Ovary (tissue), 7 donors: ENCODE measurements at regions not wholly inside any gene's neighbourhood (a gene's known extent, or its start where the extent isn't known, plus 50 kb on each side); places are given as distances from the start of the nearest gene placed in this dataset.

Experiments used
- DNase-seq, 5 donors: peaks; one replicate each; pipeline ENCODE4 v3.0.0-alpha.2; 2019 to 2020
- H3K27ac ChIP-seq, 2 donors: fragments of 200-600 bp; one replicate each; pipeline versions ENCODE4 v1.5.1 to v1.8.0; 2019 to 2022
- H3K27me3 ChIP-seq: fragments of 200-600 bp; one replicate; pipeline ENCODE4 v1.8.0; 2022
- H3K36me3 ChIP-seq: fragments of 200-600 bp; sonication (generic); one replicate; pipeline ENCODE4 v1.5.1; 2019
- H3K4me1 ChIP-seq: one replicate; pipeline ENCODE4 v1.8.1; 2013; ENCODE audit warnings: mild to moderate bottlenecking, moderate library complexity; ENCODE audit not compliant: insufficient read depth
- H3K4me3 ChIP-seq: fragments of 200-600 bp; sonication (generic); one replicate; pipeline ENCODE4 v1.5.1; 2017
- H3K9me3 ChIP-seq, 2 donors: fragments of 200-600 bp in 1 of 2; sonication (generic) in 1 of 2; one replicate each; pipeline versions ENCODE4 v1.5.1 to v1.8.1; 2013 to 2019; ENCODE audit warnings: mild to moderate bottlenecking in 1 of 2, moderate library complexity in 1 of 2
- EP300 ChIP-seq: sonication (generic); formaldehyde crosslinking; IDR thresholded peaks from one replicate; pipeline ENCODE4 v1.6.1; 2017; ENCODE audit warnings: antibody characterized with exemption
- POLR2A ChIP-seq: fragments of 450-650 bp; IDR thresholded peaks from one replicate; pipeline ENCODE4 v1.6.1; 2017; ENCODE audit warnings: antibody characterized with exemption, mild to moderate bottlenecking, moderate library complexity
- WGBS, 3 donors: extraction: QIAGEN DNeasy Blood & Tissue Kit in 1 of 3; methylation state at CpG; one replicate each; pipeline versions ENCODE4 v1.1.5 to v1.1.7; 2013 to 2017; 5-methylcytosine and 5-hydroxymethylcytosine counted together
- intact Hi-C, 4 donors: fragments of 100-400 bp; cut with DNase I; formaldehyde crosslinking; loops; one replicate each; pipeline versions ENCODE4 v1.11.0 to v1.15.1; 2022 to 2023
- TF ChIP-seq, protein P1 (sequence below), 3 donors: fragments of 450-650 bp in 2 of 3; fragments of 200-600 bp in 1 of 3; IDR thresholded peaks; one replicate each; pipeline versions ENCODE4 v1.5.1 to v1.8.0; 2016 to 2022; ENCODE audit warnings: antibody characterized with exemption in 3 of 3, mild to moderate bottlenecking in 1 of 3
- donor health status: DM: no; HTN: no; CAD: no; lungs with moderate emphysema.
- donor health status: DM: no; HTN: no; CAD: no.
- donor health status: Bipolar disorder and iron deficiency.
- donor health status: DM: no; HTN: no; CAD: no.
- donor health status: DM: yes; HTN: yes; CAD: no.

DNA sequence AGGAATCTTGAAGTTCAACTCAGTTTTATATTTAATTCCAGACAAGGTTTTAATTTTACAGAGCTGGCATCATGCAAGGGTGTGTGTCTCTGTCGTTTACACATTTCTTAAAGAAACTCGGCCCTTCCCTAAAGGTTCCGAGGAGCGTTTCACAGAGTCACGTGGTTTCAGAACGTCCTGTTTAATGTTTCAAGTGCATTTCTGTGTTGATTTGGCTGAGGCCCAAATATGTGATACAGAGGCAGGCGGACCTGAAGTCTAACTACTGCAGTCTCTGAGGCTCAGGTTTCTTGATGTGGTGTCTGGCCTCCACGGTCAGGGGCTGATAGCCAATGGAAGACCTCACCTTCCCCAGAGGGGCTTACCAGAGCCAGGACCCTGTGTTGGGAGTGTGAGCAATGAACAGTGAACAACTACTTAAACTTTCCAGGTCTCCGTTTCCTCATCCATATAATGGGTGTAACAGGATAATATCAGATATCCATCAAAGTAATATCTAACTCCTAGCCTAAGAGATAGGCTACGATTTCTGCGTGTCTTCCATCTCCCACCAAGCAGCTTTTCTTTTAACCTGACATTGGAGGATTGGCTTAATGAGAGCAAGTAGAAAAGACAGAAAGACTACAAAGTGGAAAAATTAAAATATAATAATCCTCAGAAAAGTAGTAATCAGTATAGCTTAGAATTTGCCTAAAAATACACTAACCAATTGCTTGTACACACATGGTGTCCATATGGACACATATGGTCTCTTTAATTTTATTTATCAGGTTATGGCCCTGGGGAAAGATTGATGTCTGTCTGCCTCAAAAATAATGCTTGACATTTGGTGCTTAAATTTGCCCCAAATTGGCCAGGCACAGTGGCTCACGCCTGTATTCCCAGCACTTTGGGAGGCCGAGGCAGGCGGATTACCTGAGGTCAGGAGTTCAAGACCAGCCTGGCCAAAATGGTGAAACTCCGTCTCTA is 50.0 kb upstream of the TRIM2 start:
- peaks cover 1% of the 10 kb centered on the region for H3K4me1 ChIP-seq
- no peaks in the 10 kb centered on the region for H3K9me3 ChIP-seq
- H3K27me3 ChIP-seq, result no peaks in the 10 kb centered on the region
- no peak for DNase-seq
- WGBS, 3 donors, result 36 to 39% (median 39%) methylated on average over 15 of the region's 15 CpGs
- no peak overlapping the region for H3K27ac ChIP-seq
- peak overlapping the region; percentile 46 for H3K4me3 ChIP-seq
- no peaks in the 10 kb centered on the region for H3K36me3 ChIP-seq
- intact Hi-C loops, result loop anchor here in 3 of 4 donors (5.0 to 10.0 kb wide), 3 partner anchors 71 to 311 kb away; partner anchors contain the start of gene TMEM131L (in 1 of the 3)
- no peak for TF ChIP-seq POLR2A
- no peak for TF ChIP-seq EP300
- TF ChIP-seq, protein P1, sequence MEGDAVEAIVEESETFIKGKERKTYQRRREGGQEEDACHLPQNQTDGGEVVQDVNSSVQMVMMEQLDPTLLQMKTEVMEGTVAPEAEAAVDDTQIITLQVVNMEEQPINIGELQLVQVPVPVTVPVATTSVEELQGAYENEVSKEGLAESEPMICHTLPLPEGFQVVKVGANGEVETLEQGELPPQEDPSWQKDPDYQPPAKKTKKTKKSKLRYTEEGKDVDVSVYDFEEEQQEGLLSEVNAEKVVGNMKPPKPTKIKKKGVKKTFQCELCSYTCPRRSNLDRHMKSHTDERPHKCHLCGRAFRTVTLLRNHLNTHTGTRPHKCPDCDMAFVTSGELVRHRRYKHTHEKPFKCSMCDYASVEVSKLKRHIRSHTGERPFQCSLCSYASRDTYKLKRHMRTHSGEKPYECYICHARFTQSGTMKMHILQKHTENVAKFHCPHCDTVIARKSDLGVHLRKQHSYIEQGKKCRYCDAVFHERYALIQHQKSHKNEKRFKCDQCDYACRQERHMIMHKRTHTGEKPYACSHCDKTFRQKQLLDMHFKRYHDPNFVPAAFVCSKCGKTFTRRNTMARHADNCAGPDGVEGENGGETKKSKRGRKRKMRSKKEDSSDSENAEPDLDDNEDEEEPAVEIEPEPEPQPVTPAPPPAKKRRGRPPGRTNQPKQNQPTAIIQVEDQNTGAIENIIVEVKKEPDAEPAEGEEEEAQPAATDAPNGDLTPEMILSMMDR (IDR thresholded peaks at IDR 0.05), result no peak
